K562 (cell line): ENCODE measurements at regions not wholly inside any gene's neighbourhood (a gene's known extent, or its start where the extent isn't known, plus 50 kb on each side); places are given as distances from the start of the nearest gene placed in this dataset.

Experiments
- ATAC-seq: fragments of 200-7000 bp; cut with Tn5 transposase; 3 replicates; pipeline ENCODE4 v1.9.1; 2020; ENCODE audit warnings: moderate library complexity
- BruUV-seq: library from RNA; stranded (reverse); fragments of 400-500 nt; replicated peaks from 2 replicates; lab custom pipeline; 2021; lab: Mats Ljungman, UMichigan
- CTCF ChIA-PET: fragments of 300-600 bp; formaldehyde crosslinking; extraction: SDS; loops from one replicate; lab custom pipeline; 2021; ENCODE audit warnings: low intra/inter-chr PET ratio; lab: Yijun Ruan, JAX
- POLR2A ChIA-PET: fragments of 300-600, 350-650 bp; sonication (Branson Sonifier 250); formaldehyde crosslinking; extraction: SDS; loops from one replicate; lab custom pipeline; 2021; ENCODE audit warnings: antibody characterized with exemption, inconsistent platforms; lab: Yijun Ruan, JAX
- DNase-seq, 4 experiments: peaks; one replicate each; pipeline versions ENCODE4 v3.0.0 to v3.0.0-alpha.2; 2011 to 2018; ENCODE audit warnings: low spot score in 3 of 4, mixed read lengths in 3 of 4; ENCODE audit errors: extremely low read depth in 1 of 4
- FAIRE-seq: peaks from 2 replicates; lab custom pipeline; 2011; peaks lifted over from hg19 to GRCh38; lab: Jason Lieb, UNC
- H2AFZ ChIP-seq: 2 replicates; pipeline ENCODE4 v1.6.0; 2011; ENCODE audit warnings: low read depth, low read length, control low read depth, inconsistent platforms
- H3K27ac ChIP-seq: fragments of 200-600 bp; 3 replicates; pipeline ENCODE4 v1.8.0; 2011; ENCODE audit warnings: low read depth, mild to moderate bottlenecking, control low read depth, inconsistent platforms, low read length, moderate library complexity, mixed read lengths; ENCODE audit errors: extremely low read depth
- H3K27me3 ChIP-seq, 2 experiments: fragments of 300-600 bp in 1 of 2; 2 replicates in 1 of 2; 3 replicates in 1 of 2; pipeline versions ENCODE4 v1.6.0 to v1.8.0; 2011; ENCODE audit warnings: inconsistent platforms in 2 of 2, low read length in 2 of 2, mild to moderate bottlenecking in 1 of 2, mixed read lengths in 1 of 2, moderate library complexity in 1 of 2; ENCODE audit not compliant: control insufficient read depth in 2 of 2, insufficient read depth in 2 of 2
- H3K36me3 ChIP-seq: fragments of 300-600 bp; 3 replicates; pipeline ENCODE4 v1.8.0; 2011; ENCODE audit warnings: mild to moderate bottlenecking, low read length, inconsistent platforms; ENCODE audit not compliant: control insufficient read depth, insufficient read depth
- H3K4me1 ChIP-seq, 2 experiments: fragments of 200-600 bp in 1 of 2; replicated peaks in 1 of 2; 2 replicates in 1 of 2; 3 replicates in 1 of 2; pipeline versions ENCODE4 v1.5.1 to v1.8.0; 2011; ENCODE audit warnings: inconsistent platforms in 2 of 2, low read length in 2 of 2, mild to moderate bottlenecking in 1 of 2, mixed read lengths in 1 of 2, moderate library complexity in 1 of 2; ENCODE audit not compliant: control insufficient read depth in 2 of 2, insufficient read depth in 2 of 2
- H3K4me2 ChIP-seq: 2 replicates; pipeline ENCODE4 v1.6.1; 2011; ENCODE audit warnings: low read length, control low read depth, inconsistent platforms, mixed read lengths; ENCODE audit not compliant: insufficient read depth
- H3K4me3 ChIP-seq: fragments of 200-600 bp; sonication (generic), shearing (Covaris generic); 2 replicates; pipeline ENCODE4 v1.5.1; 2016; ENCODE audit warnings: control low read depth, inconsistent platforms
- H3K79me2 ChIP-seq: fragments of 200-600 bp; 3 replicates; pipeline ENCODE4 v1.8.0; 2011; ENCODE audit warnings: low read length, inconsistent platforms; ENCODE audit not compliant: control insufficient read depth, insufficient read depth
- H3K9ac ChIP-seq, 2 experiments: 2 replicates each; pipeline versions ENCODE4 v1.6.0 to v1.6.1; 2011; ENCODE audit warnings: low read depth in 2 of 2, low read length in 2 of 2, control low read depth in 1 of 2, inconsistent platforms in 1 of 2, mild to moderate bottlenecking in 1 of 2, mixed read lengths in 1 of 2; ENCODE audit not compliant: insufficient read depth in 1 of 2
- H3K9me1 ChIP-seq: one replicate; pipeline ENCODE4 v1.6.0; 2011; ENCODE audit warnings: inconsistent platforms, mild to moderate bottlenecking, low read length, moderate library complexity; ENCODE audit not compliant: control insufficient read depth, insufficient read depth
- H3K9me3 ChIP-seq: replicated peaks from 2 replicates; pipeline ENCODE4 v1.5.1; 2011; ENCODE audit warnings: low read depth, low read length, inconsistent platforms; ENCODE audit not compliant: control insufficient read depth, insufficient read depth
- H4K20me1 ChIP-seq: replicated peaks from 2 replicates; pipeline ENCODE4 v1.6.1; 2011; ENCODE audit warnings: low read length, inconsistent platforms, mixed read lengths; ENCODE audit not compliant: control insufficient read depth, insufficient read depth
- FOXJ3 ChIP-seq: sonication (generic); formaldehyde crosslinking; IDR thresholded peaks from 2 replicates; pipeline ENCODE4 v1.4.0; 2020; ENCODE audit warnings: mild to moderate bottlenecking, missing genetic modification reagents
- FOXM1 ChIP-seq, 2 experiments: fragments of 450-650 bp in 1 of 2; sonication (generic) in 1 of 2; formaldehyde crosslinking in 1 of 2; IDR thresholded peaks; 2 replicates each; pipeline versions ENCODE4 v1.6.1 to v1.9.0; 2017 to 2022; ENCODE audit warnings: low read depth in 2 of 2, mild to moderate bottlenecking in 2 of 2, missing genetic modification reagents in 1 of 2, moderate library complexity in 1 of 2
- ILK ChIP-seq: fragments of 450-650 bp; IDR thresholded peaks from 2 replicates; pipeline ENCODE4 v1.6.1; 2016; ENCODE audit warnings: missing genetic modification characterization, low read depth, mild to moderate bottlenecking, missing compliant biosample characterization, moderate library complexity, borderline replicate concordance
- JUN ChIP-seq, 2 experiments: sonication (generic) in 1 of 2; formaldehyde crosslinking in 1 of 2; IDR thresholded peaks; 2 replicates each; pipeline versions ENCODE4 v1.6.1 to v1.8.0; 2012 to 2022; ENCODE audit warnings: borderline replicate concordance in 2 of 2, mild to moderate bottlenecking in 2 of 2, improper control_type of control experiment in 1 of 2, low read depth in 1 of 2, low read length in 1 of 2, missing genetic modification reagents in 1 of 2
- KDM2B ChIP-seq: fragments of 250-450 bp; sonication (Bioruptor Pico); IDR thresholded peaks from 2 replicates; pipeline ENCODE4 v1.8.0; 2021; ENCODE audit warnings: mild to moderate bottlenecking, moderate library complexity
- NR4A1 ChIP-seq, 2 experiments: fragments of 250-450 bp in 1 of 2; fragments of 450-650 bp in 1 of 2; sonication (Bioruptor Pico) in 1 of 2; IDR thresholded peaks; 2 replicates each; pipeline versions ENCODE4 v1.4.0 to v1.6.1; 2016 to 2020; ENCODE audit warnings: mild to moderate bottlenecking in 2 of 2, missing compliant biosample characterization in 1 of 2, missing genetic modification characterization in 1 of 2, moderate library complexity in 1 of 2
- SMAD4 ChIP-seq: fragments of 250-450 bp; sonication (Bioruptor Pico); conservative IDR thresholded peaks from 2 replicates; pipeline ENCODE4 v1.8.0; 2021; ENCODE audit warnings: inconsistent platforms, mild to moderate bottlenecking, moderate library complexity
- TBL1XR1 ChIP-seq, 2 experiments: IDR thresholded peaks; 2 replicates each; pipeline ENCODE4 v1.6.1; 2012; ENCODE audit warnings: improper control_type of control experiment in 2 of 2, low read length in 2 of 2, mild to moderate bottlenecking in 1 of 2
- XRCC3 ChIP-seq: fragments of 450-650 bp; IDR thresholded peaks from 2 replicates; pipeline ENCODE4 v1.6.1; 2017; ENCODE audit warnings: mild to moderate bottlenecking, moderate library complexity
- ZNF512 ChIP-seq: IDR thresholded peaks from 2 replicates; pipeline ENCODE4 v1.6.1; 2016; ENCODE audit warnings: missing genetic modification characterization, missing compliant biosample characterization
- ZNF75A ChIP-seq: fragments of 450-650 bp; formaldehyde crosslinking; IDR thresholded peaks from 2 replicates; pipeline ENCODE4 v1.4.0; 2020; ENCODE audit warnings: mild to moderate bottlenecking
- WGBS: fragments of 100-300 bp; shearing (Covaris generic); methylation state at CpG from one replicate; pipeline ENCODE4 v1.1.6; 2016; ENCODE audit warnings: low coverage, mixed read lengths; ENCODE audit not compliant: insufficient coverage; ENCODE audit errors: missing lambda C conversion rate; 5-methylcytosine and 5-hydroxymethylcytosine counted together
- in situ Hi-C: fragments of 300-500 bp; cut with MboI; formaldehyde crosslinking; loops from 4 replicates; pipeline ENCODE4 v1.15.0; 2018; ENCODE audit warnings: inconsistent platforms, mixed read lengths
- intact Hi-C: fragments of 100-400 bp; cut with micrococcal nuclease; formaldehyde crosslinking; loops from 2 replicates; pipeline ENCODE4 v1.14.2; 2022

- intact Hi-C loops: no loop called here
- no TSS peak for BruUV-seq
- no peaks in the 10 kb centered on the region for H3K4me1 ChIP-seq
- no peak overlapping the region for H3K4me3 ChIP-seq
- H2AFZ ChIP-seq: no peak overlapping the region
- no peak overlapping the region for H3K27ac ChIP-seq
- H3K36me3 ChIP-seq: no peaks in the 10 kb centered on the region
- H3K9ac ChIP-seq: no peak overlapping the region
- H3K9me3 ChIP-seq: no peaks in the 10 kb centered on the region
- no peaks in the 10 kb centered on the region for H3K9me1 ChIP-seq
- FAIRE-seq (no peak), ATAC-seq (no peak), DNase-seq (no peak)
- peaks cover 0 to 6% of the 10 kb centered on the region in 2 experiments; a peak in 2 of 5 replicates for H3K27me3 ChIP-seq
- ChIA-PET POLR2A (no interaction called here), CTCF (no interaction called here)
- in situ Hi-C loops: no loop called here
- no peaks in the 10 kb centered on the region for H4K20me1 ChIP-seq
- no peaks in the 10 kb centered on the region for H3K79me2 ChIP-seq
- no peak for TF ChIP-seq NR4A1 (CRISPR knock-in tag; IDR thresholded peaks at IDR 0.05)
- TF ChIP-seq NR4A1 (tag; IDR thresholded peaks at IDR 0.05): no peak
- no peak for TF ChIP-seq TBL1XR1 (IDR thresholded peaks at IDR 0.05; ENCODE audit: low read length in 2 of 2)
- TF ChIP-seq JUN (IDR thresholded peaks at IDR 0.05; ENCODE audit: borderline replicate concordance, low read depth, low read length): no peak
- no peak for TF ChIP-seq JUN (CRISPR knock-in tag; IDR thresholded peaks at IDR 0.05; ENCODE audit: borderline replicate concordance)
- TF ChIP-seq ILK: no peak
- no peak for TF ChIP-seq KDM2B
- TF ChIP-seq FOXM1 (IDR thresholded peaks at IDR 0.05; ENCODE audit: low read depth): no peak
- no peak for TF ChIP-seq FOXM1 (CRISPR knock-in tag; IDR thresholded peaks at IDR 0.05; ENCODE audit: low read depth)
- no peak for TF ChIP-seq ZNF75A (CRISPR knock-in tag)
- TF ChIP-seq SMAD4 (CRISPR knock-in tag): no peak
- no peak for TF ChIP-seq XRCC3
- no peak for TF ChIP-seq ZNF512 (tag)
- TF ChIP-seq FOXJ3 (CRISPR knock-in tag): no peak
- no peak overlapping the region for H3K4me2 ChIP-seq
- 4% methylated on average over 2 of the region's 2 CpGs for WGBS
These were observed 304.1 kb downstream of the BUD13 start for GRCh38 chr11:116468699-116469098.
